Gastroesophageal sphincter (tissue), 3 donors: ENCODE measurements at regions not wholly inside any gene's neighbourhood (a gene's known extent, or its start where the extent isn't known, plus 50 kb on each side); places are given as distances from the start of the nearest gene placed in this dataset.

Experiments used
- CTCF ChIP-seq, 4 experiments: fragments of 200-600 bp in 2 of 4; fragments of 450-650 bp in 2 of 4; sonication (generic) in 1 of 4; IDR thresholded peaks; one replicate each; pipeline ENCODE4 v1.5.1; 2017 to 2019; ENCODE audit warnings: antibody characterized with exemption in 4 of 4, mild to moderate bottlenecking in 2 of 4, moderate library complexity in 2 of 4
- POLR2A ChIP-seq, 2 donors: fragments of 450-650 bp; IDR thresholded peaks; one replicate each; pipeline ENCODE4 v1.6.1; 2017; ENCODE audit warnings: antibody characterized with exemption in 2 of 2, mild to moderate bottlenecking in 2 of 2, moderate library complexity in 1 of 2

- no peak for TF ChIP-seq CTCF (IDR thresholded peaks at IDR 0.05)
- no peak for TF ChIP-seq POLR2A (IDR thresholded peaks at IDR 0.05)
Observed at GRCh38 chr2:235134420-235134819, 182.6 kb downstream of the SH3BP4 start.
